ENCODE measurements at regions not wholly inside any gene's neighbourhood (a gene's known extent, or its start where the extent isn't known, plus 50 kb on each side); places are given as distances from the start of the nearest gene placed in this dataset.

DNA sequence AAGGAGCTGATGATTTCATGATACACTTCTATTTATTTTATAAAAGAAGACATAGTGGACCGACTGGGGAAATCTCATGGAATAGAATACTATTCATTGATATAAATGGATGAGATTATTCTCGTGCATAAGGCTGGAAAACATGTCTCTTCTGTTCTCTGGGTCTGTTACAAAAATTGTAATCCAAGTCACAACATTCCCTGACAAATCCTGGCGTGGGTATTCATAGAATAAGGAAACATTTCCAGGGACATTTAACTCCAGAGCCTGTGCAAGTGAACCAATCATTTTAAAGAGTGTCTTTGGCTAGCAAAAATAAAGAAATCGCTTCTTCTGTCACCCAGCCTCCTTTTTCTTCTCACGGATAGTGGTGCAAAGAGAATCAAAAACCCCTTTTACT lies 1148.5 kb upstream of the AUTS2 start:
- H3K36me3 ChIP-seq (ENCODE audit: control insufficient read depth, insufficient read depth, low read length) = no peaks in the 10 kb centered on the region
- peaks cover 6% of the 10 kb centered on the region for H3K9me3 ChIP-seq (ENCODE audit: control insufficient read depth, insufficient read depth, low read length)
- H3K27ac ChIP-seq (ENCODE audit: low read length) = no peak overlapping the region
- H3K27me3 ChIP-seq (ENCODE audit: control insufficient read depth, insufficient read depth, low read length) = no peaks in the 10 kb centered on the region
- WGBS (ENCODE audit: insufficient coverage, insufficient read length) = no CpG with 5 or more reads among the region's 5 CpGs
- no peaks in the 10 kb centered on the region for H3K4me1 ChIP-seq (ENCODE audit: control insufficient read depth, insufficient read depth, low read length)
- no peak for DNase-seq (ENCODE audit: low read depth, low spot score)
- H3K4me3 ChIP-seq (ENCODE audit: low read length) = no peak overlapping the region

DNA sequence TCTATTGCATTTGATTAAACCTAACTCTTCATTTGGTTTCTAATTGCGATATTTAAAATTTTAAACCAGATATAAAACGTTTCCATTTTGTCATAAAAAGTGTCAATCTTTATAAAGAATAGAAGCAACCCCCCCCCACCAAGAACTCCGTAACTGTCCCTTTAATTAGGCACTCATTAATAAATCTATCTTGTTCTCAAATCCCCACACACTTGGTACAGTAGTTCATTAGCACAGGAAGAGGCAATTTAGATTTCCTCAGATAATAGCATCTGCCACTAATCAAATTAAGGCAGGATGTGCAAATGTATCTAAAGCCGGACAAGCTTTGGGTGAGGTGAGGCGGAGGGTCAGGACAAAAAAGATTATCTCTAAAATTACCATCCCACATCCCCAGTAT lies 1143.3 kb upstream of the AUTS2 start:
- no peaks in the 10 kb centered on the region for H3K27me3 ChIP-seq (ENCODE audit: control insufficient read depth, insufficient read depth, low read length)
- WGBS (ENCODE audit: insufficient coverage, insufficient read length) = no CpG with 5 or more reads among the region's 5 CpGs
- H3K4me3 ChIP-seq (ENCODE audit: low read length) = no peak overlapping the region
- no peaks in the 10 kb centered on the region for H3K36me3 ChIP-seq (ENCODE audit: control insufficient read depth, insufficient read depth, low read length)
- DNase-seq (ENCODE audit: low read depth, low spot score) = no peak
- H3K4me1 ChIP-seq (ENCODE audit: control insufficient read depth, insufficient read depth, low read length) = no peaks in the 10 kb centered on the region
- H3K27ac ChIP-seq (ENCODE audit: low read length) = no peak overlapping the region
- peaks cover 11% of the 10 kb centered on the region for H3K9me3 ChIP-seq (ENCODE audit: control insufficient read depth, insufficient read depth, low read length)

DNA sequence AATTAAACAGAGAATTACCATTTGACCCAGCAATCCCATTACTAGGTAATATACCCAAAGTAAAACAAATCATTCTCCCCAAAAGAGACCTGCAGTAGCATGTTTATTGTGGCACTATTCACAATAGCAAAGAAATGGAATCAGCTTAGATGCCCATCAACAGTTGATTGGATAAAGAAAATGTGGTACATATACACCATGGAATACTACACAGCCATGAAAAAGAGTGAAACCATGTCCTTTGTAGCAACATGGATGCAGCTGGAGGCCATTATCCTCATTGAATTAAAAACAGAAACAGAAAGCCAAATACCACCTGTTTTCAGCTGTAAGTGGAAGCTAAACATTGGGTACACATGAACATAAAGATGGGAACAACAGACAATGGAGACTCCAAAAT lies 1141.8 kb upstream of the AUTS2 start:
- Histone ChIP-seq H3K27ac (ENCODE audit: low read length) (no peak overlapping the region), H3K4me1 (ENCODE audit: control insufficient read depth, insufficient read depth, low read length) (no peaks in the 10 kb centered on the region), H3K4me3 (ENCODE audit: low read length) (no peak overlapping the region), H3K36me3 (ENCODE audit: control insufficient read depth, insufficient read depth, low read length) (no peaks in the 10 kb centered on the region), H3K9me3 (ENCODE audit: control insufficient read depth, insufficient read depth, low read length) (peaks cover 11% of the 10 kb centered on the region), H3K27me3 (ENCODE audit: control insufficient read depth, insufficient read depth, low read length) (no peaks in the 10 kb centered on the region)
- DNase-seq (ENCODE audit: low read depth, low spot score) = no peak

DNA sequence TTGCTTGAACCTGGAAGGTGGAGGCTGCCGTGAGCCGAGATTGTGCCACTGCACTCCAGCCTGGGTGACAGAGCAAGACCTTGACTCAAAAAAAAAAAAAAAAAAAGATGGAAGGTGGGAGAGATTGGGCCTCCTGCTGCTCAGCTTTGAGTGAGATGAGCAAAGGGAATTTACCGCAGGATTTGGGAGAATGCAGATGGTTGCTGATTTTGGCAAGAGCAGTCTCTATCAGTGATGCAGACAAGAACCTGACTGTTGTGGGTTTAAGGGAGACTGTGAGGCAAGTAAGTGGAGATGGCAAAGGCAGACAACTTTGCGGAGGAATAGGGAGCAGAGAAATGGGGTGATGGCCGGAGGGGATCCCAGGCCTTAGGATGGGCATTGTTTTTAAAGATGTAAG lies 1140.8 kb upstream of the AUTS2 start:
- Histone ChIP-seq H3K4me3 (ENCODE audit: low read length) (no peak overlapping the region), H3K9me3 (ENCODE audit: control insufficient read depth, insufficient read depth, low read length) (peaks cover 11% of the 10 kb centered on the region), H3K27me3 (ENCODE audit: control insufficient read depth, insufficient read depth, low read length) (no peaks in the 10 kb centered on the region), H3K27ac (ENCODE audit: low read length) (no peak overlapping the region), H3K4me1 (ENCODE audit: control insufficient read depth, insufficient read depth, low read length) (no peaks in the 10 kb centered on the region), H3K36me3 (ENCODE audit: control insufficient read depth, insufficient read depth, low read length) (no peaks in the 10 kb centered on the region)
- no peak for DNase-seq (ENCODE audit: low read depth, low spot score)
- no CpG with 5 or more reads among the region's 5 CpGs for WGBS (ENCODE audit: insufficient coverage, insufficient read length)

DNA sequence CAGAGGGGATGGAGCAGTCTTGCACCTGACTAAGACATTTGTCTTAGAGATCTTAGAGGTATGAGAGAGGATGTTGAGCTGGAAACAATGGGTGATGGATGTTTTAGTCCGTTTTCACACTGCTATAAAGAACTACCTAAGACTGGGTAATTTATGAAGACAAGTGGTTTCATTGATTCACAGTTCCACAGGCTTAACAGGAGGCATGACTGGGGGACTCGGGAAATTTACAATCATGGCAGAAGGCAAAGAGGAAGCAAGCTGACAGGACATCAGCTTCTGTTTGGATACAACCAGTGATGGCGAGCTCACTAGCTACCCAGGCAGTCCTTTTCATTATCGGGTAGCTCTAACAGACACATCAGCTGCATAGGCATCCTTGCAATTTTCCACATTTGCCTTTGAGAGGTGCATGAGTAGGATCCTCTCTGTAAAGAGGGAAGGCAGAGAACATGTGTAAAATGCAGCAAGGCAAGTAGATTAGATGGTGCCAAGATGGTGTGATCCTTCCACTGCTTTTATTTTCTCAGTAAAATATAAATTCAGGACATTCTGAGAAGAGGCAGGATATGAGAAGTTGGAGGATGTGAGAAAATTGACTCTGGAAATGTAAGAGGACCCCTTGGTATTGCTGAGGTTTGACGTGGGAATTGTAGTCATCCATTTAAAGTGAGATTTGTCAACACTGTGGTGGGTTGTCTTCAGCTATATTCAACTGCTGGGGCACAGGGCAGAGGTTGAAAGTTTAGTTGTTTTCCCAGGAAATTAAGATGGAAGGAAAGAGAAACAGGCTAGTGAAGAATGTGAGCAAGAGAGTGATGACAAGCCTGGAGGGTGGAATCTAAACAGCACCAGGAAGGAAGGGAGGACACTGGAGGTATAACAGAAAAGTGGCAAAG lies 1140.0 kb upstream of the AUTS2 start:
- Histone ChIP-seq H3K36me3 (ENCODE audit: control insufficient read depth, insufficient read depth, low read length) (no peaks in the 10 kb centered on the region), H3K27ac (ENCODE audit: low read length) (no peak overlapping the region), H3K27me3 (ENCODE audit: control insufficient read depth, insufficient read depth, low read length) (no peaks in the 10 kb centered on the region), H3K4me3 (ENCODE audit: low read length) (no peak overlapping the region), H3K9me3 (ENCODE audit: control insufficient read depth, insufficient read depth, low read length) (peaks cover 9% of the 10 kb centered on the region), H3K4me1 (ENCODE audit: control insufficient read depth, insufficient read depth, low read length) (no peaks in the 10 kb centered on the region)
- no peak for DNase-seq (ENCODE audit: low read depth, low spot score)
- no CpG with 5 or more reads among the region's 5 CpGs for WGBS (ENCODE audit: insufficient coverage, insufficient read length)

DNA sequence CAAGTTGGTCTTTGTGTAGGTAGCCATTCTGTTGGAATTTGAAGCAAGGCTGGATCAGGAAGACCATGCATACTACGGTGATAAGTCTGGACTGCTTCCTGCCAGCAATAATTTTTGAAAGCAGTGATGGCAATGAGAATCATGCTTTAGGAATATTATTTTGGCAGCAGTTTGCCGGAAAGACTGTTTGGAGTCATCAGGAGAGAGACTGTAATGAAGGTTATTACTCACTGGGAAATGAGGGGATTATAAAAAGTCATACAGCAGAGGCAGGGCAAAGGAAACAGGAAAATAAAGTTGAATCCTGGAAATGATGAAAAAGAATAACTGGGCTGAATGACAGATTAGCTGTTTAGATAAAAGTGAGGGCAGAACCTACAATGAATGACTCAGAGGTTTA lies 1136.8 kb upstream of the AUTS2 start:
- H3K36me3 ChIP-seq (ENCODE audit: control insufficient read depth, insufficient read depth, low read length) = no peaks in the 10 kb centered on the region
- H3K4me1 ChIP-seq (ENCODE audit: control insufficient read depth, insufficient read depth, low read length) = no peaks in the 10 kb centered on the region
- H3K27ac ChIP-seq (ENCODE audit: low read length) = no peak overlapping the region
- no peak overlapping the region for H3K4me3 ChIP-seq (ENCODE audit: low read length)
- peaks cover 5% of the 10 kb centered on the region for H3K9me3 ChIP-seq (ENCODE audit: control insufficient read depth, insufficient read depth, low read length)
- no peaks in the 10 kb centered on the region for H3K27me3 ChIP-seq (ENCODE audit: control insufficient read depth, insufficient read depth, low read length)
- no CpG with 5 or more reads among the region's 2 CpGs for WGBS (ENCODE audit: insufficient coverage, insufficient read length)
- no peak for DNase-seq (ENCODE audit: low read depth, low spot score)

DNA sequence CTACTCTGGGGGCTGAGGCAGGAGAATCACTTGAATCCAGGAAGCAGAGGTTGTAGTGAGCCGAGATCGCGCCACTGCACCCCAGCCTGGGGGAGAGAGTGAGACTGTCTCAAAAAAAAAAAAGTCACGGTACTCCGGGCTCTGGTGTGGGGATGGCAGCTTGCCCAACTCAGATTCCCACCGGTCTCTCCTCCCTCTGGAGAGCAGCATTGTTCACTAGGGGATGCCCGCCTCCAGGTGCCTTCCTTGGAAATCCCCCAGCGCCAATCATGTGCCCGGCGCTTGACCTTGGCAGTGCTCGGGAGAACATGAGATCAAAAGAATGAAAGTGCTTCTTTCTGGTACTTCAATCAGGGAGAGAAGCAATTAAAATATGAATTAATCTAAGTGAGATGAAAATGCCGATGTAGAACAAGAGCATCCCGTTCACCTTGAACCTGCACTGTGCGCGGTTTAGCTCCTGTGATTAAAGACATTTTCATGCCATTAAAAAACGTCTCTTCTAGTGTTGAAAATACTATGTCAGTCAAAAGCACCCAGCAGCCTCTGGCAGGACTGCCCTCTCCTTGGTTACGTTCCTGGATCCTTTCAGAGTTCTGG lies 1127.3 kb upstream of the AUTS2 start:
- H3K4me3 ChIP-seq (ENCODE audit: low read length) = no peak overlapping the region
- WGBS (ENCODE audit: insufficient coverage, insufficient read length) = no CpG with 5 or more reads among the region's 17 CpGs
- no peaks in the 10 kb centered on the region for H3K36me3 ChIP-seq (ENCODE audit: control insufficient read depth, insufficient read depth, low read length)
- H3K9me3 ChIP-seq (ENCODE audit: control insufficient read depth, insufficient read depth, low read length) = peaks cover 14% of the 10 kb centered on the region
- DNase-seq (ENCODE audit: low read depth, low spot score) = no peak
- no peaks in the 10 kb centered on the region for H3K27me3 ChIP-seq (ENCODE audit: control insufficient read depth, insufficient read depth, low read length)
- no peak overlapping the region for H3K27ac ChIP-seq (ENCODE audit: low read length)
- H3K4me1 ChIP-seq (ENCODE audit: control insufficient read depth, insufficient read depth, low read length) = no peaks in the 10 kb centered on the region

DNA sequence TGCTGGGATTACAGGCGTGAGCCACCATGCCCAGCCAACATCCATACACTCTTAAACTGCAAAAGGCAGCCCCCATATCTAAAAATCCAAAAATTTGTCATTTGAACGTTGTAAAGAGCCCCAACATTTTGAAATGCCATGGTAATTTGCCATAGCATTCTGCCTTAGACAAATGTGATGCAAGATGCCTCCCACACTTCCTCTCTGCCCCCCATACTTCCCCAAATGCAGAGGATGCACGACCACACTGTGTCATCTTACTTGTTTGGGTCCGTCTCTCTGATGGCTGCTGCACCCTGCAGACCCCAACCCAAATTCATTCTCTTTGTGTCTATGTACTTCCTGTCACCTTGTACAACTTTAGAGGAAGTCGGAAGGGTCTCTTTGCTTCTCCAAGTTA lies 1125.6 kb upstream of the AUTS2 start:
- no peaks in the 10 kb centered on the region for H3K27me3 ChIP-seq (ENCODE audit: control insufficient read depth, insufficient read depth, low read length)
- H3K4me1 ChIP-seq (ENCODE audit: control insufficient read depth, insufficient read depth, low read length) = no peaks in the 10 kb centered on the region
- peaks cover 13% of the 10 kb centered on the region for H3K9me3 ChIP-seq (ENCODE audit: control insufficient read depth, insufficient read depth, low read length)
- H3K27ac ChIP-seq (ENCODE audit: low read length) = no peak overlapping the region
- WGBS (ENCODE audit: insufficient coverage, insufficient read length) = no CpG with 5 or more reads among the region's 5 CpGs
- DNase-seq (ENCODE audit: low read depth, low spot score) = no peak
- H3K36me3 ChIP-seq (ENCODE audit: control insufficient read depth, insufficient read depth, low read length) = no peaks in the 10 kb centered on the region
- no peak overlapping the region for H3K4me3 ChIP-seq (ENCODE audit: low read length)

DNA sequence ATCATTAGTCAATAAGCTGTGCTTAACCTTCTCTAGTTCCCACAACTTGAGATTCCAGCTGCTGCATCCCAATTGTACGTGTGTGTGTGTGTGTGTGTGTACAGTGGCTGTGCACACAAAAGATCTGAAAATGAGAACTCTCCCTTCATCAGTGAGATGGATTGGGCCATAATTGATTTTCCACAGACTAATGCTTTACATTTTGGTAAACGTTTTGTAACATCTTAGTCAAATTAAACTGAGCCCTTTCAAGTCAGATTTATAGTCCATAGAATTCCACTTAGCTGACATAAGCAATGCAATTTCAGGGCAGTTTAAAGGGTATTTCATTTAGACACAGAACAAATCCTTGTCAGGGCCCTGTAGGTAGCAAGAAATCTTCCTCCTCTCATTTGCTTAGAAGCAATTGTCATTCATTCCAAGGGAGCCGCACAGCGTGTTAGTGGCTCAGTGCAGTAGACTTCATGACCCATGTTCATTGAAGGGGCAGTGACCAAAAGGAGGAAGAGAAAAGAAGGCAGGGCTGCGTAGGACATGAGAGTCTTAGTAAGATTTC lies 1123.5 kb upstream of the AUTS2 start:
- Histone ChIP-seq H3K9me3 (ENCODE audit: control insufficient read depth, insufficient read depth, low read length) (peaks cover 11% of the 10 kb centered on the region), H3K4me3 (ENCODE audit: low read length) (no peak overlapping the region), H3K36me3 (ENCODE audit: control insufficient read depth, insufficient read depth, low read length) (no peaks in the 10 kb centered on the region), H3K27me3 (ENCODE audit: control insufficient read depth, insufficient read depth, low read length) (no peaks in the 10 kb centered on the region), H3K27ac (ENCODE audit: low read length) (no peak overlapping the region), H3K4me1 (ENCODE audit: control insufficient read depth, insufficient read depth, low read length) (no peaks in the 10 kb centered on the region)
- WGBS (ENCODE audit: insufficient coverage, insufficient read length) = no CpG with 5 or more reads among the region's 5 CpGs
- DNase-seq (ENCODE audit: low read depth, low spot score) = no peak

DNA sequence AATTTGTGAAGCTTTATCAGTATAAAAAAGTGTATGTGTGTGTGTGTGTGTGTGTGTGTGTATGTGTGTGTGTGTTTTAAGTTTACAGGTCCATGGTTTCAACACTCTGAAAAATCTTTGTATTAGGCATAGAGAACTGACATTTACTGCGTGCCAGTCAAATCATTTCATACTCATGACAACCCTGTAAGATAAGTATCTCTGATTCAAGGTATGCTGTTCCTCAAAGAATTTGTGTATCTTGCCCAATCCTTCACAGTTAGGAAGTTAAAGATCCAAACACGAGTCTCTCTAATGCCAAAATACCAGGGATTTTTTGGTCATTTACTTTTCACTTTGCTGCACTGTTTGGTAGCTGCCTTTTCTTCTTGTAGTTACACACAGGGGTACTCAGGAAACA lies 1121.3 kb upstream of the AUTS2 start:
- DNase-seq (ENCODE audit: low read depth, low spot score) = no peak
- Histone ChIP-seq H3K27me3 (ENCODE audit: control insufficient read depth, insufficient read depth, low read length) (no peaks in the 10 kb centered on the region), H3K4me1 (ENCODE audit: control insufficient read depth, insufficient read depth, low read length) (no peaks in the 10 kb centered on the region), H3K36me3 (ENCODE audit: control insufficient read depth, insufficient read depth, low read length) (no peaks in the 10 kb centered on the region), H3K4me3 (ENCODE audit: low read length) (no peak overlapping the region), H3K9me3 (ENCODE audit: control insufficient read depth, insufficient read depth, low read length) (peaks cover 6% of the 10 kb centered on the region), H3K27ac (ENCODE audit: low read length) (no peak overlapping the region)
- no CpG with 5 or more reads among the region's 2 CpGs for WGBS (ENCODE audit: insufficient coverage, insufficient read length)

All from iPS DF 6.9 (cell line).